ENCODE measurements at regions not wholly inside any gene's neighbourhood (a gene's known extent, or its start where the extent isn't known, plus 50 kb on each side); places are given as distances from the start of the nearest gene placed in this dataset.

GRCh38 chr20:4635781-4636180, 50.5 kb upstream of the PRNP start:
- H3K18ac ChIP-seq (ENCODE audit: insufficient read length, low read depth, low read length), result no peak overlapping the region
- H3K27ac ChIP-seq (ENCODE audit: insufficient read length, low read depth, low read length), result no peak overlapping the region
- Mint-ChIP-seq H3K27ac (no peak overlapping the region), H3K4me1 (peaks cover 0 to 2% of the 10 kb centered on the region in 2 experiments; a peak in 2 of 4 replicates), H3K4me3 (no peak overlapping the region), H3K27me3 (ENCODE audit: low read depth) (peaks cover 3% of the 10 kb centered on the region), H3K9me3 (peaks cover 15 to 17% of the 10 kb centered on the region in 2 experiments), H3K36me3 (ENCODE audit: insufficient read depth in 1 of 3, low read depth in 3 of 3) (peaks cover 0 to 6% (median 0%) of the 10 kb centered on the region in 3 experiments; a peak in 4 of 7 replicates)
- H3K4me1 ChIP-seq (ENCODE audit: insufficient read depth, low read length), result no peaks in the 10 kb centered on the region
- no peaks in the 10 kb centered on the region for H3K27me3 ChIP-seq (ENCODE audit: insufficient read depth, low read length)
- H2BK15ac ChIP-seq (ENCODE audit: low read depth, low read length), result no peak overlapping the region
- H4K5ac ChIP-seq (ENCODE audit: insufficient read length, low read depth, low read length), result no peak overlapping the region
- no peak overlapping the region for H3K56ac ChIP-seq (ENCODE audit: insufficient read length, low read depth, low read length)
- TF ChIP-seq CTCF (conservative IDR thresholded peaks at IDR 0.05), result no peak
- no peak overlapping the region for H4K91ac ChIP-seq (ENCODE audit: insufficient read length, low read depth, low read length)
- no peaks in the 10 kb centered on the region for H3K79me2 ChIP-seq (ENCODE audit: insufficient read depth, low read length)
- H2BK5ac ChIP-seq (ENCODE audit: insufficient read length, low read length), result no peak overlapping the region
- no peak overlapping the region for H3K4me2 ChIP-seq (ENCODE audit: insufficient read depth, insufficient read length, low read length)
- no peak overlapping the region for H3K14ac ChIP-seq (ENCODE audit: insufficient read depth, low read length)
- H3K9me3 ChIP-seq (ENCODE audit: control insufficient read depth, low read depth, low read length), result no peaks in the 10 kb centered on the region
- H3K23me2 ChIP-seq (ENCODE audit: insufficient read length, low read depth, low read length, poor library complexity, severe bottlenecking), result no peaks in the 10 kb centered on the region
- no peak overlapping the region for H2BK120ac ChIP-seq (ENCODE audit: low read depth, low read length, poor library complexity, severe bottlenecking)
- no peaks in the 10 kb centered on the region for H3K79me1 ChIP-seq (ENCODE audit: insufficient read depth, low read depth, low read length, poor library complexity, severe bottlenecking)
- H3K9ac ChIP-seq (ENCODE audit: extremely low read depth, insufficient read length, low read length), result no peak overlapping the region
- H4K8ac ChIP-seq (replicated peaks; ENCODE audit: insufficient read length, low read depth, low read length), result no peak overlapping the region
- H2AFZ ChIP-seq (ENCODE audit: low read length), result no peak overlapping the region
- H2BK20ac ChIP-seq (ENCODE audit: low read depth, low read length, poor library complexity, severe bottlenecking), result no peak overlapping the region
- no peak overlapping the region for H2AK5ac ChIP-seq (ENCODE audit: insufficient read length, low read length)
- H3T11ph ChIP-seq (ENCODE audit: low read length), result no peak overlapping the region
- no peak overlapping the region for H3K4ac ChIP-seq (ENCODE audit: low read depth, low read length)
- no CpG with 5 or more reads among the region's 5 CpGs for WGBS (ENCODE audit: extremely low coverage, insufficient read length, low lambda C conversion rate)
- no peak overlapping the region for H2BK12ac ChIP-seq (ENCODE audit: insufficient read length, low read depth, low read length)
- H3K23ac ChIP-seq (ENCODE audit: insufficient read length, low read depth, low read length), result no peak overlapping the region
- DNase-seq, result no peak
- H4K20me1 ChIP-seq (ENCODE audit: control insufficient read depth, insufficient read depth, insufficient read length), result no peaks in the 10 kb centered on the region

Measured in H9 (cell line).